Spleen (tissue), 7 donors: ENCODE measurements at regions not wholly inside any gene's neighbourhood (a gene's known extent, or its start where the extent isn't known, plus 50 kb on each side); places are given as distances from the start of the nearest gene placed in this dataset.
"Not testable (repeated sequence)": the region's sequence is repeated elsewhere in the genome, so short reads cannot be mapped to it uniquely, and the experiment has no call there.

ENCODE experiments used
- CTCF ChIP-seq, 11 experiments: fragments of 200-600 bp in 7 of 11; fragments of 450-650 bp in 4 of 11; sonication (generic) in 4 of 11; IDR thresholded peaks in 8 of 11; conservative IDR thresholded peaks in 3 of 11; 1 replicate in 7 of 11; 2 replicates in 4 of 11; pipeline versions ENCODE4 v1.4.0 to v1.8.0; 2016 to 2021; ENCODE audit warnings: antibody characterized with exemption in 11 of 11, inconsistent platforms in 4 of 11, mild to moderate bottlenecking in 1 of 11
- POLR2A ChIP-seq, 3 donors: fragments of 450-650 bp; IDR thresholded peaks; one replicate each; pipeline ENCODE4 v1.5.1; 2017; ENCODE audit warnings: antibody characterized with exemption in 3 of 3, mild to moderate bottlenecking in 1 of 3
- donor health status: DM: no; HTN: no; CAD: no; lungs with moderate emphysema.
- donor health status: DM: no; HTN: no; CAD: no.
- donor health status: DM: no; HTN: no; CAD: no.

- not testable (repeated sequence) for TF ChIP-seq POLR2A (IDR thresholded peaks at IDR 0.05); CTCF (IDR thresholded peaks at IDR 0.05 in 8 of 11, conservative IDR thresholded peaks at IDR 0.05 in 3 of 11)
Measured at GRCh38 chr18:14384961-14385360, 158.4 kb downstream of the POTEC start.
